Left ventricle myocardium inferior (tissue), 1 donor: ENCODE measurements at regions not wholly inside any gene's neighbourhood (a gene's known extent, or its start where the extent isn't known, plus 50 kb on each side); places are given as distances from the start of the nearest gene placed in this dataset.

Experiments
- DNase-seq: peaks from one replicate; pipeline ENCODE4 v3.0.0-alpha.2; 2020
- H3K27ac ChIP-seq: fragments of 200-600 bp; replicated peaks from 2 replicates; pipeline ENCODE4 v1.8.0; 2021
- H3K27me3 ChIP-seq: fragments of 200-600 bp; 2 replicates; pipeline ENCODE4 v1.8.0; 2021; ENCODE audit warnings: low read depth
- H3K36me3 ChIP-seq: fragments of 200-600 bp; 2 replicates; pipeline ENCODE4 v1.8.0; 2021
- H3K4me1 ChIP-seq: fragments of 200-600 bp; 2 replicates; pipeline ENCODE4 v1.8.0; 2021
- H3K4me3 ChIP-seq: fragments of 200-600 bp; 2 replicates; pipeline ENCODE4 v1.8.0; 2021; ENCODE audit warnings: mild to moderate bottlenecking, moderate library complexity
- H3K9me3 ChIP-seq: fragments of 200-600 bp; replicated peaks from 2 replicates; pipeline ENCODE4 v1.8.0; 2021
- intact Hi-C: fragments of 100-400 bp; cut with micrococcal nuclease; formaldehyde crosslinking; loops from one replicate; pipeline ENCODE4 v1.11.0; 2022
- TF ChIP-seq, protein P1 (sequence below): fragments of 200-600 bp; IDR thresholded peaks from 2 replicates; pipeline ENCODE4 v1.8.0; 2021; ENCODE audit warnings: antibody characterized with exemption, mild to moderate bottlenecking, borderline replicate concordance
- donor health status: DM: no; HTN: yes; CAD: no; lungs with severe emphysema.

DNA sequence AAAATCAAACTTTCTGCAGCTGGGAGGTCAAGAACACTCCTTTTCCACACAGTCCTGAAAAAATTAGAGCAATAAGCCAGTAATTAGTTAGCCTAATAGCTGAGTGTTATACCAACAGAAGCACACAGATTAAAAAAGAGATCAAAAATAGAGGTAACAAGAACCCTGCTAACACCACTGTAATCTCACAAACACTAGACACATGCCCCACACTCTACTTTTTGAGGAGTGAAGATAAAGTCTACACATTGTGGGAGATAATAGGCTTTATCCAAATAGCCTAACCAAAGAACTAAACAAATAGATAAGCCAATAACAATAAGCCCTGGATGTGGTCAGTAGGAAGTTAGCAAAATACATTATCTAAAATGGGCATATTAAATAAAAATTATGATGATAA, 372.7 kb upstream of the ANO5 start:
- Histone ChIP-seq H3K27me3 (no peaks in the 10 kb centered on the region), H3K4me3 (no peak overlapping the region), H3K4me1 (no peaks in the 10 kb centered on the region), H3K9me3 (no peaks in the 10 kb centered on the region), H3K27ac (no peak overlapping the region), H3K36me3 (no peaks in the 10 kb centered on the region)
- intact Hi-C loops: no loop called here
- TF ChIP-seq, protein P1, sequence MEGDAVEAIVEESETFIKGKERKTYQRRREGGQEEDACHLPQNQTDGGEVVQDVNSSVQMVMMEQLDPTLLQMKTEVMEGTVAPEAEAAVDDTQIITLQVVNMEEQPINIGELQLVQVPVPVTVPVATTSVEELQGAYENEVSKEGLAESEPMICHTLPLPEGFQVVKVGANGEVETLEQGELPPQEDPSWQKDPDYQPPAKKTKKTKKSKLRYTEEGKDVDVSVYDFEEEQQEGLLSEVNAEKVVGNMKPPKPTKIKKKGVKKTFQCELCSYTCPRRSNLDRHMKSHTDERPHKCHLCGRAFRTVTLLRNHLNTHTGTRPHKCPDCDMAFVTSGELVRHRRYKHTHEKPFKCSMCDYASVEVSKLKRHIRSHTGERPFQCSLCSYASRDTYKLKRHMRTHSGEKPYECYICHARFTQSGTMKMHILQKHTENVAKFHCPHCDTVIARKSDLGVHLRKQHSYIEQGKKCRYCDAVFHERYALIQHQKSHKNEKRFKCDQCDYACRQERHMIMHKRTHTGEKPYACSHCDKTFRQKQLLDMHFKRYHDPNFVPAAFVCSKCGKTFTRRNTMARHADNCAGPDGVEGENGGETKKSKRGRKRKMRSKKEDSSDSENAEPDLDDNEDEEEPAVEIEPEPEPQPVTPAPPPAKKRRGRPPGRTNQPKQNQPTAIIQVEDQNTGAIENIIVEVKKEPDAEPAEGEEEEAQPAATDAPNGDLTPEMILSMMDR: no peak
- no peak for DNase-seq

DNA sequence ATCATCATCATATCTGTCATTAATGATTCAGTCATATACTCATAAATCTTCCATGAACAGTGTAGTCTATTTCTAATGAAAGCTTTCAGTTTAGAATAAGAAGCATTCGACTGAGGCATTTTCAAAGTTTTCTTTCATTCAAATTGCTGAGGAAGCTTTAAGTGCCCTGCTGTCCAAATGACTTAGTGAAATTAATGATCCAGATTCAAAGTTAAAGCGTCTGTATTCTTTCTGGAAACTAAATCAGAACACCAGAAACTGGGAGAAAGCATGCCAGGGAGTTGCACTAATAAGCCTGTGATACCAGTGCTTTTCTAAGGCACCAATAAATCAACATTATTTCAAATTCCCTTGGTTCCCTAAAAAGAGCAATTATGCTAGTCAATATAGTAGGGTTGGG, 367.8 kb upstream of the ANO5 start:
- H3K27ac ChIP-seq: no peak overlapping the region
- intact Hi-C loops: no loop called here
- no peaks in the 10 kb centered on the region for H3K27me3 ChIP-seq
- H3K9me3 ChIP-seq: no peaks in the 10 kb centered on the region
- H3K36me3 ChIP-seq: no peaks in the 10 kb centered on the region
- TF ChIP-seq, protein P1: no peak
- no peak for DNase-seq
- H3K4me3 ChIP-seq: no peak overlapping the region
- H3K4me1 ChIP-seq: no peaks in the 10 kb centered on the region

DNA sequence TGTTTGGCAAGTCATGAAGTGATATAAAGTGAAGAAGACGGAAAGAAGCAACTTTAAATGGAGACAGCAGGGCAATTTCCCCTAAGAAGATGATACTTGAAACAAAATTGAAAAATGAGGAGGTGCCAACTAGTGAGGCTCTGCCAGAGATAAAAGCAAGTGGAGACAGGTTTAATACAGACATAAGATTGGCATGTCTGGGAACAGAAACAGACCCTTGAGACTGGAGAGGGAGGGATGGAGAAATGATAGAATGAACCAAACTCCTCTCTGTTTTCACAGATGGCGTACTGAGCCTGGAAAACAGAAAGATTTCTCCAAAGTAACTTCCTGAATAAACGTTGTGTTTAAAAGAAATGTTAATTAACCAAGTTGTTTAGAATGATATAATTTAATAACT, 354.5 kb upstream of the ANO5 start:
- H3K36me3 ChIP-seq: no peaks in the 10 kb centered on the region
- H3K27me3 ChIP-seq: no peaks in the 10 kb centered on the region
- intact Hi-C loops: no loop called here
- TF ChIP-seq, protein P1: no peak
- H3K4me3 ChIP-seq: no peak overlapping the region
- H3K4me1 ChIP-seq: no peaks in the 10 kb centered on the region
- DNase-seq: no peak
- H3K9me3 ChIP-seq: no peaks in the 10 kb centered on the region
- H3K27ac ChIP-seq: no peak overlapping the region

DNA sequence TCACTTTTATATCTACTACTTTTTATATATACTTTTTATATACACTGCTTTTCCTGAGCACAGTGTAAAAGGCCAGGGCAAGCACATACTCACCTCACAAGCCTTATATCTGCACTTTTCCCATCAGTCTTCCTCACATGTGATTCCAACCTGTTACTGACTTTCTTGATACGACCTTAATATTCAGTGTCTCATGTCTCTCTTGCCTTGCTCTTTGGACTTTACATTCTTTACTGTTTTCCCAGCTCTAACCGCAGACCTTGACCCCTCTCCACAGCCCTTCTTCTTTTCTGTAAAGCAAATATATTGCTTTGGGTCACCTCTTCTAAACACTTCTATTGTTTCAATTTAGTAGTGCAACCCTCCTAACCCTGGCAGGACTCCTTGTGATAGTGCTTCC, 353.1 kb upstream of the ANO5 start:
- no peaks in the 10 kb centered on the region for H3K27me3 ChIP-seq
- TF ChIP-seq, protein P1: no peak
- no peak overlapping the region for H3K4me3 ChIP-seq
- no peaks in the 10 kb centered on the region for H3K9me3 ChIP-seq
- no peak for DNase-seq
- intact Hi-C loops: no loop called here
- no peaks in the 10 kb centered on the region for H3K36me3 ChIP-seq
- H3K27ac ChIP-seq: no peak overlapping the region
- H3K4me1 ChIP-seq: no peaks in the 10 kb centered on the region

DNA sequence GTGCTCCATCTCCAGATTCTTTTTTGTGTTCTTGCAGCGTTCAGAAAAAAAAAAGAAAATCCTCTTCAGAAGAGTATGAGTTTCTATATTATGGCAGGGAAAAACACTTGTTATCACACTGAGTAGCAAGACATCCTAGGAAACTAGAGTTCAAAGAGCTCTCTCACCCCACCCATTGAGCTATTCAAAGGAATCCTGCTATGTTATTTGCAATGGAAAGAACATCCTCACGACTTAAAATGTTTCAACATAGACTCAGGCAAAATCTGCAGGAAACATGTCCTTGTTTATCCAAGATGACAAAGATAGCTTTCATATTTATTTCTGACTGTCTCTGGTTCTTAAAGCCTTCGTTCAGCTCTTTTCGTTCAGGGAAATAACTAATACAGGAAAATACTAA, 331.6 kb upstream of the ANO5 start:
- DNase-seq: no peak
- no peak overlapping the region for H3K4me3 ChIP-seq
- H3K27ac ChIP-seq: no peak overlapping the region
- H3K9me3 ChIP-seq: no peaks in the 10 kb centered on the region
- H3K4me1 ChIP-seq: no peaks in the 10 kb centered on the region
- H3K27me3 ChIP-seq: no peaks in the 10 kb centered on the region
- intact Hi-C loops: no loop called here
- TF ChIP-seq, protein P1: no peak
- no peaks in the 10 kb centered on the region for H3K36me3 ChIP-seq

DNA sequence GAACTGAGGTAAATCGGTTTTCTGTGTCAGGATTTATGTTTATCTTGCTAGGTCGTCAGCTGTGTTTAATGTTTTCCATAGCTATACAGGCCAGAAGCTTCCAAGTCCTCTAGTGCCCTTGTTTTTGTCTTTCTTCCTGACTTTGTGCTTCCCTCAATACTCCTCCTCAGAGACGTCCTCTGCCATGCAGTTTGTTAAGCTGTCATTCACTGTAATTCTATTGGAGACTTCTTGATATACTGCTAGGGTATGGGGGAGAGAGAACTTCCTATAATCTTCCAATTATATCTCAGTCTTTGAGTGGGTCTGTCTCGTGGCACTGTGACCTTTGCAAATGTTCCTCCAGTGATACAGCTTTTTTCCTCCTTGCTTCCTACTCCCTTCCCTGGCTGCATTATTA, 327.3 kb upstream of the ANO5 start:
- no peak overlapping the region for H3K4me3 ChIP-seq
- no peaks in the 10 kb centered on the region for H3K27me3 ChIP-seq
- no peaks in the 10 kb centered on the region for H3K4me1 ChIP-seq
- intact Hi-C loops: no loop called here
- no peak overlapping the region for H3K27ac ChIP-seq
- H3K36me3 ChIP-seq: no peaks in the 10 kb centered on the region
- TF ChIP-seq, protein P1: no peak
- no peaks in the 10 kb centered on the region for H3K9me3 ChIP-seq
- no peak for DNase-seq
